C4-2B (cell line): ENCODE measurements at regions not wholly inside any gene's neighbourhood (a gene's known extent, or its start where the extent isn't known, plus 50 kb on each side); places are given as distances from the start of the nearest gene placed in this dataset.

Experiments used
- CTCF ChIP-seq: fragments of 450-650 bp; conservative IDR thresholded peaks from 2 replicates; pipeline ENCODE4 v1.5.1; 2017; ENCODE audit warnings: mild to moderate bottlenecking
- ZFX ChIP-seq: fragments of 450-650 bp; IDR thresholded peaks from 2 replicates; pipeline ENCODE4 v1.6.1; 2017

GRCh38 chr14:100409651-100410050, 86.5 kb downstream of the SLC25A47 start:
- TF ChIP-seq CTCF (no peak), ZFX (no peak)
